ENCODE measurements at regions not wholly inside any gene's neighbourhood (a gene's known extent, or its start where the extent isn't known, plus 50 kb on each side); places are given as distances from the start of the nearest gene placed in this dataset.

GRCh38 chr12:131458931-131459772, 251.7 kb upstream of the SFSWAP start:
- no peak overlapping the region for H4K91ac ChIP-seq (ENCODE audit: low read depth, low read length)
- no peak overlapping the region for H2BK120ac ChIP-seq (ENCODE audit: insufficient read depth, low read length, poor library complexity)
- no peak for DNase-seq
- no peaks in the 10 kb centered on the region for H3K4me1 ChIP-seq (ENCODE audit: control insufficient read depth in 1 of 2, insufficient read depth in 2 of 2, low read length in 2 of 2)
- no peak overlapping the region for H3K23ac ChIP-seq (ENCODE audit: low read length)
- no peak overlapping the region for H3K4me3 ChIP-seq (ENCODE audit: low read depth, low read length)
- no peaks in the 10 kb centered on the region for H3K36me3 ChIP-seq (ENCODE audit: control insufficient read depth in 1 of 2, insufficient read depth in 2 of 2, low read length in 2 of 2)
- H3K27ac ChIP-seq (ENCODE audit: low read depth, low read length), result no peak overlapping the region
- H3K79me1 ChIP-seq (ENCODE audit: low read length), result no peaks in the 10 kb centered on the region
- no peak overlapping the region for H2AFZ ChIP-seq (ENCODE audit: insufficient read depth, low read length, poor library complexity)
- H4K12ac ChIP-seq (ENCODE audit: low read depth, low read length), result no peak overlapping the region
- no peaks in the 10 kb centered on the region for H3K79me2 ChIP-seq (ENCODE audit: control insufficient read depth, insufficient read depth, low read length, poor library complexity)
- no CpG with 5 or more reads among the region's 31 CpGs for WGBS (ENCODE audit: extremely low coverage, insufficient coverage, insufficient read length)
- H3K14ac ChIP-seq (ENCODE audit: low read length), result no peak overlapping the region
- no peak overlapping the region for H3K18ac ChIP-seq (ENCODE audit: low read length)
- H3K9ac ChIP-seq (ENCODE audit: low read length), result no peak overlapping the region
- no peak overlapping the region for H2BK12ac ChIP-seq (ENCODE audit: low read length)
- H2AK5ac ChIP-seq (ENCODE audit: low read length), result no peak overlapping the region
- no peak overlapping the region for H3K4me2 ChIP-seq (ENCODE audit: low read length)
- no peak overlapping the region for H3K4ac ChIP-seq (ENCODE audit: low read depth, low read length)
- no peaks in the 10 kb centered on the region for H3K9me3 ChIP-seq (ENCODE audit: insufficient read depth, low read depth, low read length)
- H3K27me3 ChIP-seq (ENCODE audit: insufficient read depth, low read length), result no peaks in the 10 kb centered on the region
- no peak overlapping the region for H2BK5ac ChIP-seq (ENCODE audit: low read depth, low read length, poor library complexity)
- no peak overlapping the region for H4K8ac ChIP-seq (ENCODE audit: low read depth, low read length)

- no peaks in the 10 kb centered on the region for H3K4me1 ChIP-seq (ENCODE audit: control insufficient read depth in 1 of 2, insufficient read depth in 2 of 2, low read length in 2 of 2)
- H3K27ac ChIP-seq (ENCODE audit: low read depth, low read length), result no peak overlapping the region
- H2BK5ac ChIP-seq (ENCODE audit: low read depth, low read length, poor library complexity), result no peak overlapping the region
- no peak overlapping the region for H3K4me3 ChIP-seq (ENCODE audit: low read depth, low read length)
- no peak overlapping the region for H3K4me2 ChIP-seq (ENCODE audit: low read length)
- H2AK5ac ChIP-seq (ENCODE audit: low read length), result no peak overlapping the region
- no peaks in the 10 kb centered on the region for H3K27me3 ChIP-seq (ENCODE audit: insufficient read depth, low read length)
- no peak overlapping the region for H3K4ac ChIP-seq (ENCODE audit: low read depth, low read length)
- no peak overlapping the region for H4K12ac ChIP-seq (ENCODE audit: low read depth, low read length)
- no peak overlapping the region for H3K23ac ChIP-seq (ENCODE audit: low read length)
- no peaks in the 10 kb centered on the region for H3K79me2 ChIP-seq (ENCODE audit: control insufficient read depth, insufficient read depth, low read length, poor library complexity)
- H2BK120ac ChIP-seq (ENCODE audit: insufficient read depth, low read length, poor library complexity), result no peak overlapping the region
- H3K9ac ChIP-seq (ENCODE audit: low read length), result no peak overlapping the region
- DNase-seq, result no peak
- WGBS (ENCODE audit: extremely low coverage, insufficient coverage, insufficient read length), result no CpG with 5 or more reads among the region's 21 CpGs
- H2BK12ac ChIP-seq (ENCODE audit: low read length), result no peak overlapping the region
- no peak overlapping the region for H4K8ac ChIP-seq (ENCODE audit: low read depth, low read length)
- no peak overlapping the region for H3K14ac ChIP-seq (ENCODE audit: low read length)
- no peak overlapping the region for H3K18ac ChIP-seq (ENCODE audit: low read length)
- H3K79me1 ChIP-seq (ENCODE audit: low read length), result no peaks in the 10 kb centered on the region
- H3K36me3 ChIP-seq (ENCODE audit: control insufficient read depth in 1 of 2, insufficient read depth in 2 of 2, low read length in 2 of 2), result no peaks in the 10 kb centered on the region
- no peak overlapping the region for H4K91ac ChIP-seq (ENCODE audit: low read depth, low read length)
- no peaks in the 10 kb centered on the region for H3K9me3 ChIP-seq (ENCODE audit: insufficient read depth, low read depth, low read length)
- no peak overlapping the region for H2AFZ ChIP-seq (ENCODE audit: insufficient read depth, low read length, poor library complexity)
These were observed 251.0 kb upstream of the SFSWAP start for GRCh38 chr12:131459773-131460365.

- H3K27ac ChIP-seq (ENCODE audit: low read depth, low read length), result no peak overlapping the region
- H4K8ac ChIP-seq (ENCODE audit: low read depth, low read length), result no peak overlapping the region
- no CpG with 5 or more reads among the region's 5 CpGs for WGBS (ENCODE audit: extremely low coverage, insufficient coverage, insufficient read length)
- H3K23ac ChIP-seq (ENCODE audit: low read length), result no peak overlapping the region
- no peak overlapping the region for H3K4me2 ChIP-seq (ENCODE audit: low read length)
- no peak for DNase-seq
- H3K14ac ChIP-seq (ENCODE audit: low read length), result no peak overlapping the region
- no peak overlapping the region for H2AK5ac ChIP-seq (ENCODE audit: low read length)
- H3K9me3 ChIP-seq (ENCODE audit: insufficient read depth, low read depth, low read length), result no peaks in the 10 kb centered on the region
- no peaks in the 10 kb centered on the region for H3K79me1 ChIP-seq (ENCODE audit: low read length)
- no peaks in the 10 kb centered on the region for H3K36me3 ChIP-seq (ENCODE audit: control insufficient read depth in 1 of 2, insufficient read depth in 2 of 2, low read length in 2 of 2)
- H2BK120ac ChIP-seq (ENCODE audit: insufficient read depth, low read length, poor library complexity), result no peak overlapping the region
- H2BK12ac ChIP-seq (ENCODE audit: low read length), result no peak overlapping the region
- no peaks in the 10 kb centered on the region for H3K4me1 ChIP-seq (ENCODE audit: control insufficient read depth in 1 of 2, insufficient read depth in 2 of 2, low read length in 2 of 2)
- no peak overlapping the region for H3K9ac ChIP-seq (ENCODE audit: low read length)
- H3K4me3 ChIP-seq (ENCODE audit: low read depth, low read length), result no peak overlapping the region
- no peaks in the 10 kb centered on the region for H3K79me2 ChIP-seq (ENCODE audit: control insufficient read depth, insufficient read depth, low read length, poor library complexity)
- no peak overlapping the region for H4K91ac ChIP-seq (ENCODE audit: low read depth, low read length)
- H3K18ac ChIP-seq (ENCODE audit: low read length), result no peak overlapping the region
- H3K4ac ChIP-seq (ENCODE audit: low read depth, low read length), result no peak overlapping the region
- no peaks in the 10 kb centered on the region for H3K27me3 ChIP-seq (ENCODE audit: insufficient read depth, low read length)
- H2AFZ ChIP-seq (ENCODE audit: insufficient read depth, low read length, poor library complexity), result no peak overlapping the region
- H4K12ac ChIP-seq (ENCODE audit: low read depth, low read length), result no peak overlapping the region
- no peak overlapping the region for H2BK5ac ChIP-seq (ENCODE audit: low read depth, low read length, poor library complexity)
These were observed 250.4 kb upstream of the SFSWAP start for GRCh38 chr12:131460520-131460919.

GRCh38 chr12:131461096-131461495, 249.8 kb upstream of the SFSWAP start:
- Histone ChIP-seq H4K8ac (ENCODE audit: low read depth, low read length) (no peak overlapping the region), H3K27ac (ENCODE audit: low read depth, low read length) (no peak overlapping the region), H2AFZ (ENCODE audit: insufficient read depth, low read length, poor library complexity) (no peak overlapping the region), H3K36me3 (ENCODE audit: control insufficient read depth in 1 of 2, insufficient read depth in 2 of 2, low read length in 2 of 2) (no peaks in the 10 kb centered on the region), H3K4me3 (ENCODE audit: low read depth, low read length) (no peak overlapping the region), H3K14ac (ENCODE audit: low read length) (no peak overlapping the region), H3K4me2 (ENCODE audit: low read length) (no peak overlapping the region), H4K91ac (ENCODE audit: low read depth, low read length) (no peak overlapping the region), H3K9me3 (ENCODE audit: insufficient read depth, low read depth, low read length) (no peaks in the 10 kb centered on the region), H3K18ac (ENCODE audit: low read length) (no peak overlapping the region), H3K79me2 (ENCODE audit: control insufficient read depth, insufficient read depth, low read length, poor library complexity) (no peaks in the 10 kb centered on the region), H3K4ac (ENCODE audit: low read depth, low read length) (no peak overlapping the region), H2AK5ac (ENCODE audit: low read length) (no peak overlapping the region), H2BK120ac (ENCODE audit: insufficient read depth, low read length, poor library complexity) (no peak overlapping the region), H3K4me1 (ENCODE audit: control insufficient read depth in 1 of 2, insufficient read depth in 2 of 2, low read length in 2 of 2) (no peaks in the 10 kb centered on the region), H2BK5ac (ENCODE audit: low read depth, low read length, poor library complexity) (no peak overlapping the region), H4K12ac (ENCODE audit: low read depth, low read length) (no peak overlapping the region), H2BK12ac (ENCODE audit: low read length) (no peak overlapping the region), H3K23ac (ENCODE audit: low read length) (no peak overlapping the region), H3K27me3 (ENCODE audit: insufficient read depth, low read length) (no peaks in the 10 kb centered on the region), H3K79me1 (ENCODE audit: low read length) (no peaks in the 10 kb centered on the region), H3K9ac (ENCODE audit: low read length) (no peak overlapping the region)
- no CpG with 5 or more reads among the region's 2 CpGs for WGBS (ENCODE audit: extremely low coverage, insufficient coverage, insufficient read length)
- DNase-seq, result no peak

Data from trophoblast cell (in vitro differentiated cells and primary cell).